Activated CD8-positive, alpha-beta memory T cell treated with anti-CD3 and anti-CD28 coated beads for 4 hours (primary cell): ENCODE measurements at regions not wholly inside any gene's neighbourhood (a gene's known extent, or its start where the extent isn't known, plus 50 kb on each side); places are given as distances from the start of the nearest gene placed in this dataset.

ENCODE experiments used
- DNase-seq, 2 donors: peaks; one replicate each; pipeline ENCODE4 v3.0.0-alpha.2; 2020; ENCODE audit warnings: low read depth in 2 of 2

- DNase-seq, result no peak
These were observed 350.7 kb upstream of the DCN start for GRCh38 chr12:91533366-91533765.

GRCh38 chr12:91529829-91530228, 347.2 kb upstream of the DCN start:
- no peak for DNase-seq

DNA sequence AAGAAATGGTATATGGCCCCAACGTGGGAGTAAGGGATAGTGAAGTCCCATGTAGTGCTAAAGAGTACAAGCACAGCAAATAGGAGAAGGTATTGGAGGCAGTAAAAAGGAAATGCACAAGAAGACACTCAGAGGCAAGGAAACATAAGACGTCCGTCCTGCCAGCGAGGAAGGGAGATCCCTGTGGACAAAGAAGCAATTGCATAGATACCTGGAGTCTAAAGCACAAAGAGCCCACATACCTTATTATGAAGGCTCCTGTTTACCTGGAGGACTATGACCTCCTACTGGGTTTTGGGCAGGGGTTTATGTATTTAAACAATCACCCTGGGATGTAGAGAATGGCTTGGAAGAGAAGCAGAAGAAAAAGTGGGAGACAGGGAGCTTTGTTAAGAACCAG, 341.2 kb upstream of the DCN start:
- DNase-seq, result no peak

- DNase-seq, result no peak
These were observed 334.1 kb upstream of the DCN start for GRCh38 chr12:91516695-91517047.

- DNase-seq, result no peak
These were observed 333.5 kb upstream of the DCN start for GRCh38 chr12:91515944-91516694.

- no peak for DNase-seq
These were observed 330.7 kb upstream of the DCN start for GRCh38 chr12:91513313-91513712.

DNA sequence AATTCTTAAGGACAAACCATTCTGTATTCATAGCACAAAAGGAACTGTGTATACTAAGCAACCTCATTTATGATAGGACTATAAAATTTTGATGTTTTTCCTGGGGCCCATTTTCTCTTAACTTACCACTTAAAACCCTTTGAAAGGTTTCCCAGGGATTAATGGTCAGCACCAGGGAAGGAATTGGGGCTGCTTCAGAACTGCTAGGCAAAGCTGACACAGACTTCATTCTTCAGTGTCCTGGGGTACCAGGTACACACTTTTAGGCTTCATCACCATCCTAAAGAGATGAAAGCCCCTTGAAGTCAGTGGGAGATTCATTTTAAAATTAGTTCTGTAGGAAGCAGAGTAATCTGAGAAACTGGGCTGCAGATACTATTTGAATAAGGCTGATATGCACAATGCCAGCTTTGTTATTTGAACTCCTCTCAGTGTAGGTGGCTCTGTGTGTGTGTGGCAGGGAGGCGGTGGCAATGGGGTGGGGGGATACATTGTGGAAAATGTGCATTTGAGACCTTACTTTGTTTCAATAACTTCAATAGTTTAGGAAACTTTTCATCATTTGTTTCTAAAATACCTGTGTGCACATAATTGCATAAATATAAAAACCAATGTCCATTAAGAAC, 329.3 kb upstream of the DCN start:
- no peak for DNase-seq

GRCh38 chr12:91507754-91508153, 325.1 kb upstream of the DCN start:
- no peak for DNase-seq

DNA sequence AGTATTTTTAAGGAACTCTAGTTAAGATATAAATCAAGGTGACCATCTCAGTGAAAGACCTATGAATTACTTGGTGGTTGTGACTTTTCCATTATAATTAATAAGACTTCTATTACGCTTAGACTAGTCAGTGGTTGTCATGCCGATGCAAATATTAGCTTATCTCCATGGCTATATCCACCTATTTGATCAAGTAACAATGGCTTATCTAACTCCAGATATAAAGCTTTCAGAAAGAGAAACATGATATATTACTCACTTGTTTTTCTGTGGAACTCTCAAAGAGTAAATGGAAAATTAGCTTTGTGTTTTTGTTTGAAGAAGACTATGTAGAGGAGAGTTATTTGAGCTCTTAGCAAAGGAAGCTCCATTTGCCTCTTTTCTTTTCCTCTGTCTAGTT, 323.8 kb upstream of the DCN start:
- no peak for DNase-seq

GRCh38 chr12:91505006-91505405, 322.4 kb upstream of the DCN start:
- no peak for DNase-seq

- no peak for DNase-seq
These were observed 319.6 kb upstream of the DCN start for GRCh38 chr12:91502208-91502607.

DNA sequence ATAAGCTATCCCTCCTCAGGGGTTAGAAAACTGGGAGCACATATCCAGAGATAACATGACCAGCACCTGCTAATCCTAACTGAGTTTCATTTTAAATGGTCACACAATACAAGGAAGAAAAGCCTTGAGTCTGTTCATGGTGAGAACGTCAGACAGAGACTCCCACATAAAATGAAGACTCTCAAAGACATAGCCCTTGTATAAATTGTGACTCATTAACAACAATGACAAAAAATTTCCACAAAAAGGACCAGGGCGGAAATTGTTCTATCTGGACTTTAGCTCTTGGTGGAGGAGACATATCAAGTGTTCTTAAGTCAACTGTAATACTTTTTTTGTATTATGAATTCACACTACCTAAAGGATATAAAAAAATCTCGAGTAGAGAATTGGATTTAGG, 313.7 kb upstream of the DCN start:
- DNase-seq, result no peak

DNA sequence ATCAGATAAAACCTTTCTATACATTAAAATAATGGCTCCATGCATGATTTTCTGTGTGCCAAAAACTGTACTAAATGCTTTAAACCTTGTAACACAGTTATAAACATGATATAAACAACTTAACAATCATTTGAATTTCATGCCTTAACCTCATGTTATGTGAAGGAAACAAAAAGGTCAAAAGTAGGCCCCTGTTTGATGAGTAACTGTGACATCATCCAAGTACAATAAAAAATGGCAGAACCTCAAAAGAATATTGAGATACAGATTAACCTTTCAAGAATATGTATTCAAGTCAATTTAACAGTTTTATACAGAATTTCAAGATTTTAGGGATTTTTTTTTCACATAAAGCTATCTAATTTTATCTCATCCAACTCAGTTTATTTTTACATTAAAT, 310.7 kb upstream of the DCN start:
- DNase-seq, result no peak

- no peak for DNase-seq
These were observed 310.0 kb upstream of the DCN start for GRCh38 chr12:91492648-91493047.

DNA sequence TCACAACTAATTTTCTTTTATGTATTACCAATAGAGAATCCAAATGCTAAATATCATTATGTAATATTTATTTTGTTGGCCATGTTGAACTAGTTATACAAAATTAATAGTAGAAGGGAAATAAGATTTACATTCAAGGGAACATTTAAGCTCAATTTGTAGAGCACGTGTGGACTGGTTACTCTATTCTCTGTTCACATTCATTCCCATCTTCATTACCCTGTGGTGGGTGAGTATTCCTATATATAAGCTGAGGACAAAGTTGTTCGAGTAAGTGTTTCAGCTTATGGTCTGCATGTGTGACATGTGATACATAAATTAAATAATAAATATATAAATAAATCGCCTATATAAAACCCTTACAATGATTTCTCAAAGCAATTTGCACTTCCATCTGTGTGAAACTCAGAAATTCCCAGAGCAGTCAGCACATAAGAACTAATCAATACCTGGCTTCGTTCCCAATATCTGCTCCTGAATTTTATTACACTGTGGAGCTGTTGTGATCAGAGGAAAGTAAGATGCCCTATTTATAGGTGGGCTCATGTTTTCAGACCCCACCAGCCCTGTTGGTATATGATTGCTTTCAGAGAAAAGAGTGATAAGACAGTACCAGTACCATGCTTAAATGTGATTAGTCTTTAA, 308.2 kb upstream of the DCN start:
- DNase-seq, result no peak

GRCh38 chr12:91483471-91483985, 300.9 kb upstream of the DCN start:
- no peak for DNase-seq

GRCh38 chr12:91482231-91482630, 299.6 kb upstream of the DCN start:
- no peak for DNase-seq

DNA sequence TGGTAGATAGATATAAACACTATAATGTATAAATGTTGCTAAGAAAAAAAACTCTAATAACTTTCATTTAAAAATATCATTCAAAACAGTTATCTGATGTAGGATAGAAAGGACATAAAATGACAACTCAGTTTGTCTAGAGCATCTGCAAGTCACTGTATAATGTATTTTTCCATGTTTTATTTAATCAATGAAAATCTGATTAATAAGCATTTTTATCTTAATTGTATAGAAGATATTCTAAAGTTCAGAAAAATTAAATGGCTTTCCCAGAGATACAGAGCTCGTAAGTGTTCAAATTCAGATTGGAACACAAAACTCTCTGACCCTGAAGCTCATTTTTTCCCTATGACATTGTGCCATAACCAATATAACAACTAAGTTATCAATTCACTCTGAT, 295.9 kb upstream of the DCN start:
- DNase-seq, result no peak

DNA sequence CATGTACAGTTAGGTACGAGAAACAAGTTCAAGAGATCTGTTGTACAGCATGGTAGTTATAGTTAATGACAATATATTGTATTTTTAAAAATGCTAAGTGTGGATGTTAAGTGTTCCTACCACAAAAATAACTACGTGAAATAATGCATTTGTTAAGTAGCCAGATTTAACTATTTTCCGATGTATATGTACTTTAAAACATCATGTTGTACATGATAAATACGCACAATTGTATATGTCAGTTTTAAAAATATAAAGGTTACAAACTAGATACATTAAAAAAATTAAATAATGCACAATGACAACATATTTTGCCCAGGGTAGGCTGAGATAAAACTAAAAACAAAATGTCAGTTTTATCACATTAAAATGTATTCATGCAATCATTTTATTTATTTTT, 285.1 kb upstream of the DCN start:
- DNase-seq, result no peak

- no peak for DNase-seq
These were observed 278.4 kb upstream of the DCN start for GRCh38 chr12:91461061-91461460.

DNA sequence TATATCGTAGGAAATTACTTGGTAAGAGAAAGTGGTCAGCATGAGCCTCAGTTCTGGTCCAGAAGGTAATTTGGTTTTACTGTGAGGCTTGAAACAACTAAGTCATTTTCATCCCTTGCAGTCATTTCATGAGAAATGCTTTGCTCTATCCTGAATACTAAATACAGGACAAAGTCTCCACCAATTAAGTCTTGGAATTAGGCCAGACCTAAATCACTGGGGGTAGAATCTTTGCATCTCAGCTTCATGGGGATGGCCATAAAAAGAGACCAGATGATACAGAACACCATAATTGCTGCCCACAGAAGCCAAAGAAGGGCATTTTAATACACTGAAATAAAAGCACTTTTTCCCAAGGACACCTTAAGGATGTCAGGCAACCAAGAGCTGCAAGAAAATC, 277.9 kb upstream of the DCN start:
- no peak for DNase-seq

DNA sequence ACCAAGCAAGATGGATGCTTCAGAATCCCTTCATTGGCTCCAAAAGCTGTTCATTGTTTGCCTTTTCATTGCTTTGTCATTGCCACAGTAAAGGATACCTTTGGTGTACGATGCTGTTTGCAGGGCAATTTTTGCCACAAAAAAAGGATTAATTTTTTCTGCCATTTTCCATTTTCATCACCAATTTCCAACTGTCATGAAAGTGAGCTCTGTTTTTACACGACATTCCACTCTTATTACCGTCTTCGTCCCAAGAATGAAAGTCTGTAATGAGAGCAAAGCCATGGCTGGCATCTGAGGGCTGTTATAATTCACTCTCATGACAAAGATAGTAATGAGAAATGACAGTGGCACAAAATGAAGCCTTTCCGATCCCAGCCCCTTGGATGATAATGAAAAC, 272.7 kb upstream of the DCN start:
- DNase-seq, result no peak

- DNase-seq, result no peak
These were observed 271.6 kb upstream of the DCN start for GRCh38 chr12:91454179-91454578.
